A673 (cell line): ENCODE measurements at regions not wholly inside any gene's neighbourhood (a gene's known extent, or its start where the extent isn't known, plus 50 kb on each side); places are given as distances from the start of the nearest gene placed in this dataset.

Experiments
- CTCF ChIP-seq: fragments of 300-800, 200-600 bp; sonication (generic); conservative IDR thresholded peaks from 2 replicates; pipeline ENCODE4 v1.5.1; 2017; ENCODE audit warnings: low read depth, mild to moderate bottlenecking, antibody characterized with exemption, low read length, moderate library complexity, mixed read lengths
- EZH2 ChIP-seq: fragments of 200-600 bp; sonication (generic); IDR thresholded peaks from 2 replicates; pipeline ENCODE4 v1.6.1; 2017; ENCODE audit warnings: borderline replicate concordance, low read depth, mild to moderate bottlenecking, mixed read lengths, antibody characterized with exemption, low read length; ENCODE audit not compliant: poor library complexity, severe bottlenecking

- TF ChIP-seq CTCF (no peak), EZH2 (no peak)
Observed at GRCh38 chr2:220318508-220318907, 691.1 kb downstream of the SLC4A3 start.
